Stimulated activated memory B cell treated with anti-CD40 and anti-IgM and Interleukin-4, amounts not matched to agents 10 μg/mL and 1 μg/mL and 100 μg/mL, for 72 hours (primary cell): ENCODE measurements at regions not wholly inside any gene's neighbourhood (a gene's known extent, or its start where the extent isn't known, plus 50 kb on each side); places are given as distances from the start of the nearest gene placed in this dataset.

ENCODE experiments used
- ATAC-seq: fragments of 150-1000 bp; cut with Tn5 transposase; 2 replicates; pipeline ENCODE4 v1.10.0; 2021
- H3K27ac Mint-ChIP-seq: one replicate; pipeline ENCODE4 v1.8.0; 2022; ENCODE audit warnings: mild to moderate bottlenecking, mixed read lengths
- H3K27me3 Mint-ChIP-seq: one replicate; pipeline ENCODE4 v1.8.0; 2022; ENCODE audit warnings: mixed read lengths
- H3K36me3 Mint-ChIP-seq: one replicate; pipeline ENCODE4 v1.8.0; 2022; ENCODE audit warnings: mixed read lengths
- H3K4me1 Mint-ChIP-seq: one replicate; pipeline ENCODE4 v1.8.0; 2022; ENCODE audit warnings: mixed read lengths
- H3K4me3 Mint-ChIP-seq: one replicate; pipeline ENCODE4 v1.8.0; 2022; ENCODE audit warnings: mild to moderate bottlenecking, moderate library complexity, mixed read lengths
- H3K9me3 Mint-ChIP-seq: one replicate; pipeline ENCODE4 v1.8.0; 2022; ENCODE audit warnings: mixed read lengths

DNA sequence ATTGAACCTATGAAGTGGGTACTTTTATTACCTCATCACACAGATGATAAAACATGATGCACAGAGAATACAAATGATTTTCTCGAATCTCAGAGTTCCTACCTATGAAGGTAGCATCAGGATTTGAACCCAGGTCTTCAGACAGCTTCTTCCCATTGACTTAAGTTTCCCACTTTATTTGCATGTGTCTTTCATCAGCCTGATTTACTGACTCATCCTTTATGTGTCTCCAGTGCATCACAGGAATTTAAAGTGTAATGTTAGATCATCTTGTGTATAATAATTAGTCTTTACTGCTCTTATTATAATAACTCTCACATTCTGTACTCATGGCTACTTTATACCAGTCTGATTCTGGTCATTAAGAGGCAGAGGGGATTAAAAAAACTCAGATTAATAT lies 449.4 kb upstream of the SUCLG2 start:
- Mint-ChIP-seq H3K36me3 (no peaks in the 10 kb centered on the region), H3K4me1 (no peaks in the 10 kb centered on the region), H3K9me3 (no peaks in the 10 kb centered on the region), H3K4me3 (no peak overlapping the region), H3K27me3 (no peaks in the 10 kb centered on the region), H3K27ac (no peak overlapping the region)
- no peak for ATAC-seq

GRCh38 chr3:68090571-68090970 lies 436.2 kb upstream of the SUCLG2 start:
- H3K9me3 Mint-ChIP-seq = peaks cover 2% of the 10 kb centered on the region
- H3K36me3 Mint-ChIP-seq = no peaks in the 10 kb centered on the region
- H3K4me3 Mint-ChIP-seq = no peak overlapping the region
- no peaks in the 10 kb centered on the region for H3K27me3 Mint-ChIP-seq
- H3K4me1 Mint-ChIP-seq = no peaks in the 10 kb centered on the region
- H3K27ac Mint-ChIP-seq = no peak overlapping the region
- ATAC-seq = no peak

DNA sequence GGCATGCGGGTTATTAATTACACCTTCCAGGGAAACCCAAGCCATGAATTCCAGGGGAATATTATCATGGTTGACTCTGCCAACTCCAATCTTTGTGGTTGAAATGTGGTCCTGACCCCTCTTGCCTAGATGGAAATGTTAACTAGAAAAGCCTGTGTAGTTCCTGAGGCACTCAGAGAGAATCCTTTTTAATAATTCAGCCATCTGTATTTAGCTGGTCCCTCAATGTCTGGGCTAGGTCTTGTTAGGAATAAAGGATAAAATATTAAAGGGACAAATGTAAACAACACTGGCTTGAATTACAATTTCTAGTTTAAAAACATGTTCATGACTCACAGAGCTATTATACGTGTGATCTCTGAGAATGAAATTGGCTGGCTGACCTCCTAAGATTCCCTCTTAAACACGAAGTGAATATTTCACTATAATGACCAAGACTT lies 435.2 kb upstream of the SUCLG2 start:
- no peak for ATAC-seq
- H3K4me3 Mint-ChIP-seq = no peak overlapping the region
- peaks cover 1% of the 10 kb centered on the region for H3K9me3 Mint-ChIP-seq
- no peaks in the 10 kb centered on the region for H3K4me1 Mint-ChIP-seq
- peaks cover 7% of the 10 kb centered on the region for H3K27me3 Mint-ChIP-seq
- no peak overlapping the region for H3K27ac Mint-ChIP-seq
- H3K36me3 Mint-ChIP-seq = no peaks in the 10 kb centered on the region

- no peak overlapping the region for H3K27ac Mint-ChIP-seq
- H3K36me3 Mint-ChIP-seq = no peaks in the 10 kb centered on the region
- H3K4me1 Mint-ChIP-seq = no peaks in the 10 kb centered on the region
- H3K27me3 Mint-ChIP-seq = peaks cover 16% of the 10 kb centered on the region
- no peaks in the 10 kb centered on the region for H3K9me3 Mint-ChIP-seq
- H3K4me3 Mint-ChIP-seq = no peak overlapping the region
- no peak for ATAC-seq
Observed at GRCh38 chr3:68088636-68089035, 434.2 kb upstream of the SUCLG2 start.

DNA sequence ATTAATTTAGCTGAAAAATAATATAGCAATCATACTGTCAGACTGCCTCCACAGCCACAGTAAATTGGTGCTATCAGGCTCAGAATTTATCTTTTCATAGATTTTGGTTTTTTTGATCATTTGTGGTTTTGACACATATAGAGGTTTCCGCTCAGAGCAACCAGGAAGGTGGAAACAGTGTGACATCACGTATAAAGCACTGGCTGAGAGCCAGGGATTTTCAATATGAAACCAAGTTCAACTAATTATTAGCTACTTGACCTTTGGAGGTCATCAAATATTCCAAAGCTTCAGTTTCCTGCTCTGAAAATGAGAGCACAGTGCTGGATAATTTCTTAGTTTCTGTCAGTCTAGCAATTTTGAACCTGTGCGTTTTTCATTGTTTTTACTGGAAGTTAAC lies 433.8 kb upstream of the SUCLG2 start:
- Mint-ChIP-seq H3K27ac (no peak overlapping the region), H3K4me3 (no peak overlapping the region), H3K4me1 (no peaks in the 10 kb centered on the region), H3K36me3 (no peaks in the 10 kb centered on the region), H3K27me3 (peaks cover 16% of the 10 kb centered on the region), H3K9me3 (no peaks in the 10 kb centered on the region)
- no peak for ATAC-seq

- Mint-ChIP-seq H3K4me1 (no peaks in the 10 kb centered on the region), H3K9me3 (peaks cover 15% of the 10 kb centered on the region), H3K27ac (no peak overlapping the region), H3K27me3 (no peaks in the 10 kb centered on the region), H3K36me3 (no peaks in the 10 kb centered on the region), H3K4me3 (no peak overlapping the region)
- ATAC-seq = no peak
Observed at GRCh38 chr3:68072062-68072461, 417.6 kb upstream of the SUCLG2 start.

DNA sequence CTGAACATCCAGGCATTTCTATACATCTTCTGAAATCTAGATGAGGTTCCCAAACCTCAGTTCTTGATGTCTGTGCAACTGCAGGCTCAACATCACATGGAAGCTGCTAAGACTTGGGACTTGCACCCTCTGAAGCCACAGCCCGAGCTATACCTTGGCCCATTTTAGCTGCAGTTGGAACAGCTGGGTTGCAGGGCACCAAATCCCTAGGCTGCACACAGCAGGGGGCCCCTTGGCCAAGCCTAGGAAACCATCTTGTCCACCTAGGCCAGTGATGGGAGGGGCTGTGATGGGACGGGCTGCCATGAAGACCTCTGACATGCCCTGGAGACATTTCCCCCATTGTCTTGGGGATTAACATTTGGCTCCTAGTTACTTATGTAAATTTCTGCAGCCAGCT lies 415.8 kb upstream of the SUCLG2 start:
- H3K9me3 Mint-ChIP-seq = peaks cover 15% of the 10 kb centered on the region
- no peaks in the 10 kb centered on the region for H3K4me1 Mint-ChIP-seq
- H3K4me3 Mint-ChIP-seq = no peak overlapping the region
- H3K27ac Mint-ChIP-seq = no peak overlapping the region
- ATAC-seq = no peak
- no peaks in the 10 kb centered on the region for H3K36me3 Mint-ChIP-seq
- H3K27me3 Mint-ChIP-seq = no peaks in the 10 kb centered on the region

- H3K27me3 Mint-ChIP-seq = no peaks in the 10 kb centered on the region
- no peak overlapping the region for H3K27ac Mint-ChIP-seq
Observed at GRCh38 chr3:68067314-68067713, 412.9 kb upstream of the SUCLG2 start.

GRCh38 chr3:68062926-68063325 lies 408.5 kb upstream of the SUCLG2 start:
- Mint-ChIP-seq H3K9me3 (peaks cover 2% of the 10 kb centered on the region), H3K36me3 (no peaks in the 10 kb centered on the region), H3K4me1 (no peaks in the 10 kb centered on the region), H3K4me3 (no peak overlapping the region), H3K27me3 (no peaks in the 10 kb centered on the region), H3K27ac (no peak overlapping the region)
- no peak for ATAC-seq

More at GRCh38 chr3:68067314-68067713, 412.9 kb upstream of the SUCLG2 start:
- Mint-ChIP-seq H3K4me1 (no peaks in the 10 kb centered on the region), H3K36me3 (no peaks in the 10 kb centered on the region), H3K4me3 (no peak overlapping the region), H3K9me3 (peaks cover 14% of the 10 kb centered on the region)
- ATAC-seq = no peak

DNA sequence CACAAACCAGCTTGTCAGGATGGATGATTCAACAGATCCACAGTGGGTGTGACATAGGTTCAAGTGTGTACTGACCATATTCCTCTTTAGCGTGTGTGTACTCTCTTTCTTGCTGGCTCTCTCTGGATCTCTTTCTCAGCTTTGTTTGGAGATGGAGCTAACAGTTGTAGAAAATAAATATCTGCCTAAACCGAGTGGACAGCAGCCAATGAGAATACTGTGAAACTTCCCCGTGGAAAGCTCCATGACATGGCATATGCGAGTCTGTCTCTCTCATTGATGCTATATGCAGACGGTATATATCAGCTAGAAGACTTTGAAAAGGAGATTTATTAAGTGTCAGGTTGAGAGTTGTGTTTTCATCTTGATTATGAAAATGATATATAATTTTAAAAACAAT lies 406.5 kb upstream of the SUCLG2 start:
- no peak overlapping the region for H3K4me3 Mint-ChIP-seq
- no peak overlapping the region for H3K27ac Mint-ChIP-seq

DNA sequence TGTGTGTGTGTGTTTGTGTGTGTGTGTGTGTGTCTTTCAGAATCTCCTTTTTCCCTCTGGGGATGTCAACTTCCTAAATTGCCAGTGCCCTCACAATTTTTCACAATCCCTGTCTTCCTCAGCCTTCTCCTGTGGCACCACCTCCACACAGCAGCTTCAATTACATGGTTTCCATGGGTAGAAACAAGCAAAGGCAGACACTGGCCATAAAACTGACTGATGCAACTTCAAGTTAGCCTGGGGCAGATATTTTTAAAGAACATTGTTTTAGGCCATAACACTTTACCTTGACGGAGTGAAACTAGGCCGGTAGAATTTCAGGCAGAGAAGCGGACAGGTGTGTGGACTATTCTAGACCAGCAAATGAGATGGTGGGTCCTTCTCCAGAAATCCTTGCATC lies 405.8 kb upstream of the SUCLG2 start:
- Mint-ChIP-seq H3K4me1 (no peaks in the 10 kb centered on the region), H3K36me3 (no peaks in the 10 kb centered on the region), H3K27me3 (no peaks in the 10 kb centered on the region), H3K4me3 (no peak overlapping the region), H3K27ac (no peak overlapping the region), H3K9me3 (no peaks in the 10 kb centered on the region)
- no peak for ATAC-seq

More for the DNA sequence above, 406.5 kb upstream of the SUCLG2 start:
- Mint-ChIP-seq H3K36me3 (no peaks in the 10 kb centered on the region), H3K9me3 (no peaks in the 10 kb centered on the region), H3K27me3 (no peaks in the 10 kb centered on the region), H3K4me1 (no peaks in the 10 kb centered on the region)
- no peak for ATAC-seq

GRCh38 chr3:68059628-68060152 lies 405.3 kb upstream of the SUCLG2 start:
- no peak overlapping the region for H3K27ac Mint-ChIP-seq
- H3K4me3 Mint-ChIP-seq = no peak overlapping the region
- H3K36me3 Mint-ChIP-seq = no peaks in the 10 kb centered on the region
- no peaks in the 10 kb centered on the region for H3K27me3 Mint-ChIP-seq
- H3K9me3 Mint-ChIP-seq = no peaks in the 10 kb centered on the region
- no peak for ATAC-seq
- H3K4me1 Mint-ChIP-seq = no peaks in the 10 kb centered on the region

DNA sequence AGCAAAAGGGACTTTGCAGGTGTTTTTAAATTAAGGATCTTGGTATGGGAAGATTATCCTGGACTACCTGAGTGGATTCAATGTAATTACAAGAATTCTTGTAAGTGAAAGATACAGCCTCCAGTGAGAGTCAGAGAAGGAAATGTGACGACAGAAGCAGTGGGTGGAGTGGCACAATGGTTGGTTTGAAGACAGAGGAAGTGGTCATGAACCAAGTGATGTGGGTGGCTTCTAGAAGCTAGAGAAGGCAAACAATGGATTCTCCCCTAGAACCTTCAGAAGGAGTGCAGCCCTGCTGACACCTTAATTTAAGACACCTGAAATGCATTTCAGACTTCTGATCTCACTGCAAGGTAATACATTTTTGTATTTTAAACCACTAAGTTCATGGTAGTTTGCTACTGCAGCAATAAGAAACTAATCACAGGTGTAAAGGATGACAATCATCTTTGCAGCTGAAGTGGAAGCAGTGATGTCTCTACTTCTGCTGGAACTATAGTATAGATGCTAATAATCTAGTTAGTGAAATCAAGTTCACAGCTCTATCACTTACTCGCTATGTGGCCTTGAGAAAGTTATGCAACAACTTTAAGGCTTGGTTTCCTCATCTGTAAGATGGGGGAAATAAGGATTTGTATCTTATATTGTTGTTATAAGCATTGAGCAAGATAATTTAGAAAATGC lies 403.4 kb upstream of the SUCLG2 start:
- ATAC-seq = no peak
- Mint-ChIP-seq H3K9me3 (no peaks in the 10 kb centered on the region), H3K4me1 (no peaks in the 10 kb centered on the region), H3K27ac (no peak overlapping the region), H3K36me3 (no peaks in the 10 kb centered on the region), H3K4me3 (no peak overlapping the region), H3K27me3 (no peaks in the 10 kb centered on the region)

GRCh38 chr3:68056556-68056955 lies 402.1 kb upstream of the SUCLG2 start:
- H3K9me3 Mint-ChIP-seq = no peaks in the 10 kb centered on the region
- no peak overlapping the region for H3K27ac Mint-ChIP-seq
- no peaks in the 10 kb centered on the region for H3K27me3 Mint-ChIP-seq
- no peaks in the 10 kb centered on the region for H3K36me3 Mint-ChIP-seq
- no peak overlapping the region for H3K4me3 Mint-ChIP-seq
- ATAC-seq = no peak
- H3K4me1 Mint-ChIP-seq = no peaks in the 10 kb centered on the region

DNA sequence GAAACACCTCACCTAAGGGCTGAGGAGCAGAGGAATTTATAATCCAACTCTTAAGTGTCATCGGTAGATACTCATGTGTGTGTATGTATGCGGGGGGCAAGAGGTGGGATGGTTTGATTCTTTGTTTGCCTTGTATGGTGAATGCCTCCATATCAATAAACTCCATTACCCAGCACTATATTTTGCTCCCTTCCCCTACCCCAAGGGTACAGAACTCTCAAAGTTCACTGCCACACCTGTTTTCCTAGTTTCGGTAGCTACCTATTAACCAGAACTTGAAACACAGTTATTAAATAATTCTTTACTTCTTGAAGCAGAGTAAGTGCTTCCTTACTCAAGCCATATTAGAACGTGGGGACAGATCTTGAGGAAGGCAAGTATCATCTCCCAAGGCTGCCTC lies 400.8 kb upstream of the SUCLG2 start:
- H3K9me3 Mint-ChIP-seq = no peaks in the 10 kb centered on the region
- H3K4me1 Mint-ChIP-seq = no peaks in the 10 kb centered on the region
- ATAC-seq = no peak
- no peaks in the 10 kb centered on the region for H3K36me3 Mint-ChIP-seq
- H3K27me3 Mint-ChIP-seq = no peaks in the 10 kb centered on the region
- no peak overlapping the region for H3K4me3 Mint-ChIP-seq
- H3K27ac Mint-ChIP-seq = no peak overlapping the region

DNA sequence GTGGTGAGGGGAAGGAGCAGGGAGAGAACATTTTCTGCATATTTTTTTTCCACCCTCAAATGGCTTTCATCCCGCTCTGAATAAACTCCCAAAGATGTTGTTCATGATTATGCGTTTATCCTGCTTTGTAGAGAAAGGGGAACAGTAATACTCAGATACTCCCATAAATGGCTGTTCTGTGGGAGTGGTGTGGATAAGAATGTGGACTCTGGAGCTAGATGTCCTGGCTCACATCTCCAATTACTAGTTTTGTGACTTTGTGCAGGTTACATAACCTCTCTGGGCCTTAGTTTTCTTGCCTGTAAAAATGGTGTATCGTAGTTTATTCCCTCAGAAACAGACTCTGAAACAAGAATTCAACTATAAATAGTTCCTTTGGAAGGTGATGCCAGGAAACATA lies 395.4 kb upstream of the SUCLG2 start:
- Mint-ChIP-seq H3K9me3 (no peaks in the 10 kb centered on the region), H3K27me3 (peaks cover 15% of the 10 kb centered on the region), H3K36me3 (no peaks in the 10 kb centered on the region), H3K4me1 (no peaks in the 10 kb centered on the region), H3K4me3 (no peak overlapping the region), H3K27ac (no peak overlapping the region)
- ATAC-seq = no peak
